Stimulated activated CD4-positive, alpha-beta T cell treated with anti-CD3 and anti-CD28 coated beads, Interleukin-15, amount 100 ng/mL, for 24 hours (primary cell): ENCODE measurements at regions not wholly inside any gene's neighbourhood (a gene's known extent, or its start where the extent isn't known, plus 50 kb on each side); places are given as distances from the start of the nearest gene placed in this dataset.

ENCODE experiments used
- DNase-seq: peaks from one replicate; pipeline ENCODE4 v3.0.0-alpha.2; 2020

GRCh38 chr1:80450711-80451110 lies 1350.0 kb upstream of the ADGRL2 start:
- DNase-seq = no peak

GRCh38 chr1:80448081-80448480 lies 1352.7 kb upstream of the ADGRL2 start:
- no peak for DNase-seq

- DNase-seq = no peak
These were observed 1353.2 kb upstream of the ADGRL2 start for GRCh38 chr1:80447526-80447925.

GRCh38 chr1:80445033-80445432 lies 1355.7 kb upstream of the ADGRL2 start:
- no peak for DNase-seq

- DNase-seq = no peak
These were observed 1356.6 kb upstream of the ADGRL2 start for GRCh38 chr1:80444171-80444570.

- DNase-seq = no peak
These were observed 1359.1 kb upstream of the ADGRL2 start for GRCh38 chr1:80441664-80442063.

GRCh38 chr1:80436851-80437250 lies 1363.9 kb upstream of the ADGRL2 start:
- DNase-seq = no peak

GRCh38 chr1:80427881-80428280 lies 1372.9 kb upstream of the ADGRL2 start:
- DNase-seq = no peak

- DNase-seq = no peak
These were observed 1376.5 kb upstream of the ADGRL2 start for GRCh38 chr1:80424249-80424648.

GRCh38 chr1:80418134-80418533 lies 1382.6 kb upstream of the ADGRL2 start:
- no peak for DNase-seq

- DNase-seq = no peak
These were observed 1383.1 kb upstream of the ADGRL2 start for GRCh38 chr1:80417671-80418070.

GRCh38 chr1:80413969-80414368 lies 1386.8 kb upstream of the ADGRL2 start:
- DNase-seq = no peak

- no peak for DNase-seq
These were observed 1390.5 kb upstream of the ADGRL2 start for GRCh38 chr1:80410233-80410632.

GRCh38 chr1:80403471-80403893 lies 1397.0 kb upstream of the ADGRL4 start:
- no peak for DNase-seq

GRCh38 chr1:80402625-80403024 lies 1396.1 kb upstream of the ADGRL4 start:
- no peak for DNase-seq

GRCh38 chr1:80401757-80402156 lies 1395.2 kb upstream of the ADGRL4 start:
- DNase-seq = no peak

GRCh38 chr1:80392529-80392928 lies 1386.0 kb upstream of the ADGRL4 start:
- no peak for DNase-seq

- DNase-seq = no peak
These were observed 1379.1 kb upstream of the ADGRL4 start for GRCh38 chr1:80385650-80386049.

- DNase-seq = no peak
These were observed 1378.4 kb upstream of the ADGRL4 start for GRCh38 chr1:80384959-80385358.

GRCh38 chr1:80384083-80384830 lies 1377.7 kb upstream of the ADGRL4 start:
- no peak for DNase-seq

GRCh38 chr1:80375662-80376061 lies 1369.1 kb upstream of the ADGRL4 start:
- DNase-seq = no peak

- DNase-seq = no peak
These were observed 1368.6 kb upstream of the ADGRL4 start for GRCh38 chr1:80375109-80375508.

GRCh38 chr1:80369780-80370179 lies 1363.2 kb upstream of the ADGRL4 start:
- DNase-seq = no peak

GRCh38 chr1:80367058-80367457 lies 1360.5 kb upstream of the ADGRL4 start:
- no peak for DNase-seq

- no peak for DNase-seq
These were observed 1359.0 kb upstream of the ADGRL4 start for GRCh38 chr1:80365359-80366021.
